ENCODE measurements at regions not wholly inside any gene's neighbourhood (a gene's known extent, or its start where the extent isn't known, plus 50 kb on each side); places are given as distances from the start of the nearest gene placed in this dataset.

- DNase-seq: no peak
These were observed 243.0 kb downstream of the SNX13 start for GRCh38 chr7:17697128-17697881.

GRCh38 chr7:17699696-17700095 is 240.6 kb downstream of the SNX13 start:
- DNase-seq: no peak

GRCh38 chr7:17700138-17700537 is 240.2 kb downstream of the SNX13 start:
- no peak for DNase-seq

- no peak for DNase-seq
These were observed 234.0 kb downstream of the SNX13 start for GRCh38 chr7:17706275-17706674.

GRCh38 chr7:17706734-17707133 is 233.6 kb downstream of the SNX13 start:
- peak; percentile 51 to 66 for DNase-seq

- DNase-seq: no peak
These were observed 231.2 kb downstream of the SNX13 start for GRCh38 chr7:17709127-17709526.

GRCh38 chr7:17709599-17709998 is 230.7 kb downstream of the SNX13 start:
- DNase-seq: no peak

GRCh38 chr7:17710312-17710711 is 230.0 kb downstream of the SNX13 start:
- no peak for DNase-seq

GRCh38 chr7:17713584-17713983 is 226.7 kb downstream of the SNX13 start:
- no peak for DNase-seq

- DNase-seq: no peak
These were observed 223.5 kb downstream of the SNX13 start for GRCh38 chr7:17716816-17717215.

GRCh38 chr7:17719998-17720397 is 220.3 kb downstream of the SNX13 start:
- DNase-seq: no peak

- no peak for DNase-seq
These were observed 218.5 kb downstream of the SNX13 start for GRCh38 chr7:17721736-17722285.

GRCh38 chr7:17722798-17723197 is 217.5 kb downstream of the SNX13 start:
- DNase-seq: no peak

- no peak for DNase-seq
These were observed 214.5 kb downstream of the SNX13 start for GRCh38 chr7:17725821-17726220.

- DNase-seq: no peak
These were observed 208.2 kb downstream of the SNX13 start for GRCh38 chr7:17732083-17732482.

Data from inflammatory macrophage (primary cell).